GM19438 (cell line): ENCODE measurements at regions not wholly inside any gene's neighbourhood (a gene's known extent, or its start where the extent isn't known, plus 50 kb on each side); places are given as distances from the start of the nearest gene placed in this dataset.

Source experiments
- ATAC-seq: cut with Tn5 transposase; IDR thresholded peaks from one replicate; pipeline ENCODE4 v1.9.1; 2021; ENCODE audit warnings: low read depth; ENCODE audit not compliant: unreplicated experiment

DNA sequence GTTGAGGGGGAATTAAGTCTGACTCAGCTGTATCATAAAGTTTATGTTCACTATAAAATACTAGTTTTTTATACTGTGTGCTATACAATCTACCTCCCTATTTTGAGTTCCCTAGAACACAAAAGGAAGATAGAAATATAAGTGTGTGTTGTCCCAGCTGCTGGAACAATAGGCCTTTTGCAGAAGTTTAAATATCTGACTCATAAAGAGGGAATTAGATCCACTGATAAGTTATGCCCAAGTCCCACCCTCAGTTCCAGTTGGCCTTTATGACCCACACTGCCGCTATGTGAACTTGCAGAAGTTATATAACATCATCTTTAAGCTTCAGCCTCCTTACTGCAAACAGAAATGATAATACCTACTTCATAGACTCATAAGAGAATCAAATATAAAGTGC, 88.5 kb upstream of the DAB2 start:
- ATAC-seq, result no peak

DNA sequence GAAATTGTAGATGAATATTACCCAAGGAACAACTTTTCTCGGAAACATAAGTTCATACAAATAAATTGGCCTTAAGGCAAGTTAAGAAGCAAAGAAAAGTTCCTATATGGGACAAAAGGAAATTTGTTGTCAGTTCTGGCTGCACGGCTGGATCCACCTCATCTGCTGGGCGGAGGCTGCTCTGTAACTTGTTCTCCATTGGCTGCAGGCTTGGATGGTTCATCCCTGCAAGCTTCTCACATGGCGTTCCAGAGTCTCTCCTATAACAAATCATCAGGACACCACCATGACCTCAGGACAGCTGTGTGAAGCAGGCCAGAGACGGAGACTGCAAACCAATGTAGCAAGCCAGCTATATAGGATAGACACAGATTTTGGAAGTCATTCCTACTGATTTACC, 81.4 kb upstream of the DAB2 start:
- no peak for ATAC-seq

DNA sequence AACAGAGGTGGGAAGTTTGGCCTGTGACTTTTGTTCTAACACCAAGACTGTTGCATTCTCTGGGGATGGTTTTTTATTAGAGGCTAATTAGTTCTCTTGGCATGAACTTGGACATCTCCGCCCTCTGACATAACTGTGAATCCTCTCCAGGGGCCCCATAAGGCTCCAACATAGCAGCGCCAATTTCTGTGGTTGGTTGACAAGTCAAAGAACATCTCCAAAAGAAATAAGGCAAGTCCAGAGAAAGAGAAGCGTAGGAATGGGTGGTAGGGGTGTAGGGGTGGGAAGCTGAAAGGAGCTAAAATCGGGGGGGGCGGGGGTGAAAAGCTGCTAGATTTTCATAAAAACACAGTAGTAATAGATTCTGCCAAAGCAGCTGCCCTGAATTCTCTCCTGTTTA, 81.0 kb upstream of the DAB2 start:
- ATAC-seq, result no peak

DNA sequence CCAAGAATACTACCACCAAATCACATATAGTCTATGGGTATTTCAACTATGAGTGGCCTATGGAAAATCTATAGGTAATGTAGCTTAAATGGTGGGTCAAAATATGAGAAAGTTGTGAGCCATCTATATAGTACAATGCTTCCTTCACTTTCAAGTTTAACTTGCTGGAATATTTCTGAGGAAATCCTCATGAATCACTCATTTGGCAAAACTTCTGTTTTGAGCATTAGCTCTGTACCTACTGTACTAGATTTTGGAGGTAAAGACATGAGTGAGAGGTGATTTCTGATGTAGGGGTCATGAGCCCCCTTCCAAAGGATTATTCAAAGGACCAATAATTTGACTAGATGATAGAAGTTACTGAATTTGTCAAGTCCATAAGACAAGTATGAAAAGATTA, 80.6 kb upstream of the DAB2 start:
- no peak for ATAC-seq

DNA sequence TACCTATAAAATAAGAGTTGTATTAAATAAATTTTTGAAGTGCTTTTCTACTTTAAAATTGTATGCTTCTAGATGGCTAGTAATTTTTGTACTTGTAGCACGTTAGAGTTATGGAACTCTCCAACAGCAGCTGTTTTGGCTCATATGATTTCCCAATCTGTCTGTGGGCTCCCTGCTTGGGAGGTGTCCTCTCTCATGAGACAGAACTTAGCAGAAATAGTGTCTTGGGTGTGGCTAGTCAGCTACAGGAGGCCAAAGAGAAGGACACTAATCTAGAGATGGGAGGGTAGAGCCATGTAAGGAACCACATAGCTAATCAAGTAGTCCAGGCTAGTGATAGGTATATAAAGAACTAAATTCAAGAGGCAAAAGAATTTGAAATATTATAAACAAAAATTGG, 78.4 kb upstream of the DAB2 start:
- no peak for ATAC-seq

DNA sequence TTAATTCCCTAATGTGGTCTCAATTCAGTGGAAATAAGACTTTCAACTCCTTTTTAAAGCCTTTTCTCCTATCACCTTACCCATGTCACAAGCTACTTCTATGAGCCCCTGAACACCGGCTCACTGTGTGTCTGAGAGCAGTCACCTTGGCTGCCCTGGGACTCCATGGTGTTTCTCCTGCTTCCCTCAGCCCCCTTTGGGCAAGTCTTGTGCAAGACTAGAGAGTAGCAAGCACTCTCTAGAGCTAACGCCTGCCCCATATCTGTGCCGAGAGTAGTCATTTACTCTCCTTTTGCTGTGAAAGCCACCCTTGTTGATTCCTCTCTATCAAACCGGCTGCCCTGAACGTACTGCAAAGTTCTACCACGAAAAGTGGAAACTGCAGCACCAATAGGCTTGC, 77.9 kb upstream of the DAB2 start:
- ATAC-seq, result no peak

DNA sequence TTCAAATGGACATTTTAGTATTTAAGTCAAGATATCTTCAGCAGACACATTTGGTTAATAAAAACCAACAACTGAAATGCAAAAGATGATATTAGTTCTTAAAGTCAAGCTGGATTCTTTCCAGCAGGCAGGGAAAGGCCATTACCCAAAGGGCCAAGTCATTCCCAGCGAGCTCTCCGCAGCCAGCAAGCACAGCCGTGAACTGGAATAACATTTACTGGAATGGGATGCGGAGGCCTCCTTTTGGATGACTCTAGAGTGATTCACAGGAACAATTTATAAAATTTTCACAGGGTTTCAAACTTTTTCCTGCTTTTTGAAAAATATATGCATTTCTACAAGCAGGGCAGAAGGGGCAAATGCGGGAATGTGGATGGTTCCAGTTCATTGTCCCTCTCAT, 76.6 kb upstream of the DAB2 start:
- no peak for ATAC-seq

DNA sequence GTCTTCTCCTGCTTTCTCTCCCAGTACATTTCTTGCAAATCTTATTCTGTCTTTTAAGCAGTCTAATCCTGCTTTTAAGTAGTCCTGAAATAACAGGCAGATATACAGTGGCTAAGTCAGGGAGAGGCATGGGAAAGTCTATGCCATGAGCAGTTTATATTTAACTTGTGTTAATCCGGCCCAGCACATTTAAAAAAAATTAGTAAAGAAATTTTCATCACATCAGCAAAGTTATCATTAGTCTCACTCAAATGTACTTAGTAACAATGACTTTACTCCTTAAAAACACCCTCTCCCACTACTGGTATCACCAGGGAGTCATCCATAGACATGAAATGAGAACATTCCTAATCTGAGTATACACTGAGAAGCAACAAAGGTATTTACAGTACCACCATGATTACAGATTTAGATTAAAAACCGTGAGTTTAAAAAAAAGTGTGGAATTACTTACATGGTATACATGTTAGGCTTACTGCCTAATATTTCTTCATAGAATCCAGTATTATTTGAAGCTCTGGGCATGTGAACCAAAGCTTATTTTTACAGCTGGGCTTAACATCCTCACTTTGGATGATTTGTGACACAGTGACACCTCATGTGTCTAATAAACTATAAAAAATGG, 75.9 kb upstream of the DAB2 start:
- ATAC-seq, result no peak

DNA sequence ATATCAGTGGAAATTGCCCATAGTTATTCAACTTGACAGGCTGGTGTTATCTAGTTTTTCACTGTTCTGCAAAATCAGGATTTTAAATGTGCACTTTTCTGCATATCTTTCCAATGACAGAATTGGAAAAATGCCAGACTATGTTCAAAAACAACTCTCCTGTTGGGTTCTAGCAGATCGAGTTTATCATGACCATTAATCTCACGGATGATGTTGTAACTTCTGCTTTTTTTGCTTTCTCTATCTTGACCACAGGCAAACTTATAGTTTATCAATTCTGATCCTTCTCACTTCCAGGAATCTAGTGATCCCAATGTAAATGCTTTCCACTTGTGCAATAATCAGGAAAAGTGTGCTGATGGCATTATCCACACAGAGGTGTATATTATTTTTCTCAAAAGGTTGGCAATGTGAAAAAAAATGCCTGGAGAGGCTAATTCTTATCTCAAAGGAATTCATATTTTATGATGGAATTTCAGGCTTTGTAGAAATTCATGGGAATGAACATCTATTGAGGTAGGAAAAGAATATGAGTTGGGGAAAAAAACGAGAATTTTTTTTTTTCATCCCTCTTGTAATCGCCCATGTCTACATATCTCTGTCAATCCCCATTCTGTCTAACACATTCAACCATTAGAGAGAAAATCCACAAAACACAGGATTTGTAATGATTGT, 73.6 kb upstream of the DAB2 start:
- no peak for ATAC-seq

DNA sequence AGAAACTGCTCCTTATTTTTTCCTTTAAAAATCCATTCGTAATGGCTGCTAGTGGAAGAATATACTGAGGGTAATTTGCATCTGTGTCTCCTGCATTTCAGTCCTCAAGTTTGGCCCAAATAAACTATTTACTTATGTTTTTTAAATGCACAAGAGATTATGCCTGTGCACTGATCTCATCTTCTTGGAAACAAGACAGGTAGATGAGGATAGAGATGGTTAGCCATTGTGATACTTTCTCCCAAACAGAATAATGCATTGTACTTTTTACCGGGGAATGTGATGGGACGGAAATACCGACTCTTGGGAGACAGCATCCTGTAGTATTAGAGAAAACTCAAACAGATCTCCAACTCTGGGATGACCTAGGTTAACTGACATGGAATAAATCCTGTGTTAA, 72.5 kb upstream of the DAB2 start:
- no peak for ATAC-seq

DNA sequence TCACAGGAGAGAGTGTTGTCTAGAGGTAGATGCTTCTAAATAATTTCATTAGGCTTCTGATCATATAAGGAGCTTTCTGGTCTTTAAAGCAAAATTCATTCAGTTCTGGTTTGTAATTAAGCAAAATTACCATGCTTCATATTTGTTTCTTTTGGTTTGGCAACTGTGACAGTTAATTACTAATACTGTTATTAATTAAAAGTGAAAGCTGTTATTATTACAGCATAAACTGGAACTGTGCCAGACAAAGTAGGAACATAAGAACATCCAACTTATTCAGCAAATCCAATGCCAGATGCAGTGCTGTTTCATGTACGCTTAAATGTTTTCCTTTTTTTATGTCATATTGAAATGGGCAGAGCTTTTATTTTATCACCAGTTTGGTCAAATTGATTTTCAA, 70.4 kb upstream of the DAB2 start:
- no peak for ATAC-seq

DNA sequence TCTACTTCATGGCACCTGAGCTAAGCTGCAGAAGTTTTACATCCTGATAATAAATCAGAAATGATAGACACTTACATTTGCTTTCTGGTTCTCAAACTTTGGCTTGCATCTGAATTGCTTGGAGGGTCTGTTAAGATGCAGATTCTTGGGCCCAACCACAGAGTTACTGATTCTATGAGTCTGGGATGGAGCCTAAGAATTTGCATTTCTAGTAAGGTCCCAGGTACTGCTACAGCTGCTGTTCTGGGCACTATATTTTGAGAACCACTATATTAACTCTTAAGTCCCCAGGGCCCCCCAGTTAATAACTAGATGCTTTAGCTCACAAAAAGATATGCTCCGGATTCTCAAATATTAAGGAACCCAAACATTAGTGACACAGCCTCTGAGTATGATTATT, 69.8 kb upstream of the DAB2 start:
- ATAC-seq, result no peak

DNA sequence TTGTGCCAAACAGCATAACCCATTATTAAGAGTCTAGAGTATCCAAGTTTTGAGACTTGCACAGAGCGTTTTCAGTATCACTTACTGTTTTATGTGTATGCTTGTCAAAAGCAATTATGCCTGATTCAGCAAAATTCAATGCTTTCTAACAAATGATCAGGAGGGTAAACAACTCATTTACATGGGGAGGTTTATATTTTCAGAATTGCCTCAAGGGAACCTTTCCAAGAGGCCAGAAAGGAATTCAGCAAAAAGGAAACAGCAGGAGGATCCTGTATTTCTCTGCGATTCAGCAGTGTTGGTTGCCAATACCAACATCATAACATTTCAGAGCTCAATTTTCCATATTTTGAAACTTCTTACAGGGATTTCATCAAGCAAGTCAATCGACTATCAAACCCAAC, 69.3 kb upstream of the DAB2 start:
- ATAC-seq, result no peak

DNA sequence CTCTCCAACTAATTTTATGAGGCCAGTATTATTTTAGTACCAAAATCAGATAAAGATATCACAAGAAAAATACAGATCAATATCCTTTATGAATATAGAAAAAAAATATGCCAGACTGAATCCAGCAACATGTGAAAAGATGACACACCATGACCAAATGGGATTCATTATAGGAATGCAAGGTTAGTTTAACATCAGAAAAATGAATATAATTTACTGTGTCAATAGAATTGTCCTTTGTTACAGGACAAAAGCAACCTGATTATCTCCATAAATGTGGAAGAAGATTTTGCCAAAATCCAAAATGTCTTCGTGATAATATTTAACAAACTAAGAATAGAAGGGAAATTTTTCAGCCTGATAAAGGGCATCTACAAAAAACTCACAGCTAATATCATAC, 66.4 kb upstream of the DAB2 start:
- no peak for ATAC-seq

DNA sequence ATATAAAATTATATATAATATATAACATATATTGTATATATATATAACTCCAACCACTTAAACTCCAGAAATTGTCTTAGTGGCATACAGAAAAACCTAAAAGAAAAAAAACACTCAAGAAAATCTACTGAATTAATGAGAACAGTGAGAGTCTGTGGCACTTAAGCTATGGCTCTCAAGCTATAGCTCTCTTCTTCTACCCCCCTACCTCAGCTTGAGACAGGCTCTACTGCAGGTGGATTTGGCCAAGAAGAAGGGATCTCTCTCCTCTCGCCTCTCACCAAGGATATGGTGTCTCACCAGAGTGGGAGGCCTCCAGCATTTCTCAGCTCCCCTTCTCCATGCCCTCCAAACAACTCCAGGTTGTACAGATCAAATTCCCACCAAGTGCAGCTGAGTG, 64.5 kb upstream of the DAB2 start:
- ATAC-seq, result no peak

DNA sequence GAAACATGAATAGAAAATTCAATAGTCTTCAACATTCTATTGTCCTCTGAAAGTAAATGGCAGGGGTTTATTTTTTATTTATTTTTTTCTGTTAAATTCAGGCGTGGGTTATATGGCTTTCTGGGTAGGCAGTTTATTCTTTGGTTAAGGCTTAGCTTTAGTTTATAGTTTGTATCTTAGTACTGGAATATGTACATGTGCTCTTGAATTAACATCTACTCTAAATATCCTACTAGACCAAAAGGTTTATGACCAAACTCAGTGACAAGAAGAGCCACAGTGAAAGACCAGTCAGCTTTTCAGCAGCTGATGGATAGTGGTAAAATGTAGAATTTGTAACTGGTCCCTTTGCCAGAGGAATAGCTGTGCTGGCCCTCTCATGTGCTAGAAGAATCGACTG, 62.0 kb upstream of the DAB2 start:
- ATAC-seq, result no peak

DNA sequence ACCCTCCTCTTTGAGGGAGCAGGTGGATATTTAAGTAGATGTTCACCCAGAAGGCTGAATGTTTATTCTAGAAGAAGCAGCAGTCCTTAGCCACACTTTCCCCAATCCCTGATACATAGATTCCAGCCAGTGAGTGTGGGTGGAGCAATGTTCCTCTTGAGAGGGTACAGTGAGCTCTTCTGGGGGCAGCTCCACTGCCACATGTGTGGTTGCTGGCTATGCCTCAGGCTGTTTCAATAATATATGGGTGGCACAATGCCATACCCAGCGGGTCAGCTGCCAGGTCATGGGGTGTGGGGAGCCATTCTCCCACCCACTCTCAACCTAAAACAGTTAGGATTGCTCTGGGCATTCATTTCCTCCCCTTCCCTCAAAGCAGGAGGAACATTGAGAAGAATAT, 61.6 kb upstream of the DAB2 start:
- ATAC-seq, result no peak

DNA sequence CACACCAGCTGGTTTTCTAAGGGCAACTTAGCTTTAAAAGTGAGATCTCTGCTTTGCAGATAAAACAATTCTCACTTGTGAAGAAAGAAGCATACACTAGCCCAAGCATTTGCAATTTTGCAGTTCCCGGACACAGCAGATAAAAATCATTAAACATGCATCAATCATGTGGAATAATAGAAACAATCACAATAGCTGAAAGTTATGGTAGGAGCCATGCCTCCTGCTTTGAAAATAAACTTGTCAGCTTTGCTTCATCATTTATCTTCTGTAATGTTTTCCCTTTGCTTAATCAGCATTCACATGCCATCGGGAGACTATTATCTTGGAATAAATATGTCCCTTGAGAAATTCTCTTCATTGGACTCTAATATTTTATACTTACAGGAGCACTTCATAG, 60.3 kb upstream of the DAB2 start:
- ATAC-seq, result no peak

DNA sequence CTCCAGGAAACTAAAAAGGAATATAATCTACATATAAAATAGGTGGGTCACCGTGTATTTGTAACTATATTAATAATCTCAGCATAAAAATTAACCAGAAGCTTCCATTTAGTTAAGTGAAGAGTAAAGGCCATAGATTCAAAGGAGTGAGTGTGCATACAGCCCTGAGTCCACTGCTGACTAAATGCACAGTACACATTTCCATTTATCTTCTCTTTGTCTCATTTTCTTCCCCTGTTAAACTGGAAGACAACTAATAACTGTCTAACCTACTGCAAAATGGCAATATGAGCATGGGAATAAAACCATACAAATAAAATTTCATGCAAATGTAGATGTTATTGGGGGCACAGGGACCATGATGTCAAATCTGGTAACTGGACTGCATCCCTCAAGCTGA, 59.9 kb upstream of the DAB2 start:
- no peak for ATAC-seq

DNA sequence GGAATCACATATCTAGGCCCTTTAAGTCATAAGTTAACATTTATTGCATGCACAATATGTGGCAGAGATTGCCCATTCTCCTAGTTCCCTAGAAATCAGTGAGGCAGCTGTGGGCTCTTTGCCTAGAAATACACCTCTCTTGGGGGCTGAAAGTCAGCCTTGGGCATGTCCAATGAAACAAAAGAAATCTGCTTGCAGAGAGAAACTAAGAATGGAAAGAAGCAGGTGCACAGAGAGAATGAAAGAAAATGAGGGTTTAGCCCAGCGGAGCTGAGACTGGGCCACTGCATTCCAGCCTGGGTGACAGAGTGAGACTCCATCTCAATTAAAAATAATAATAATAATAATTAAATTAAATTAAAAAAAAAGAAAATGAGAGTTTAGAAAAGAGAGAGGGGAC, 57.3 kb upstream of the DAB2 start:
- ATAC-seq, result no peak

DNA sequence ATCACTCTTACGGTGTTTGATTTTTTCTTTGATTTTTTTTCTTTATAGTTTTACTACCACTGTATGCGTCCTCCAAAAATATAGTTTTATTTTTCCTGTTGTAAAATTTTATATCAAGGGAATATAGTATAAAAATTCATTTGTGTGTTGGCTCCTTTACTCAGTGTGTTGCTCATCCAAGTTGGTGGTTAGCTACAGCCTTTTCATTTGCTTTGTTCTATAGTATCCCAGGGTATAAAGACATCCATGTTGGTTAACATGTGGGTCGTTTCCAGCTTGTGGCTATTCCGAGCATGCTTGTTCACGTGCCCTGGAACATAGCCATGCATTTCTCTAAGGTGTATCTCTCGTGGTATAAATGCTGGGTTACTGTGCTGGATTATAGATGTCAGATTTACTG, 54.8 kb upstream of the DAB2 start:
- ATAC-seq, result no peak

DNA sequence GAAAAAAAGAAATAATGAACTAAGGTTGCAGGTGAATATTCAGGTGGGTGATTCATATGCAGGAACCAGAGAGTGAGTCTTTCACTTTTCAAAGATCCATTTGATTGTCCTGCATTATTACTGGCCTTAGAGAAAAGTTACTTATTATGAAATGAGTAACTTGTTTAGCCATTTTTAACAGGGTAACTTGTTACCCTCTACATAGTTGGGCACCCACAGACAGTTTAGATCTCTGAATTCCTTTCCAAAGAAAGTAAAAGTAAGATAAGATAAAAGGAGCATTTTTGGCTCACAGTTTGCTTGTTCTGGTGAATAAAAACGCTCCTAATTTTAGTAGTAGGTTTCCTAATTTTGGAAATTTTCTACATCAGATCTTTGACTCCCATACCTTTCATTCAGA, 54.1 kb upstream of the DAB2 start:
- ATAC-seq, result no peak

DNA sequence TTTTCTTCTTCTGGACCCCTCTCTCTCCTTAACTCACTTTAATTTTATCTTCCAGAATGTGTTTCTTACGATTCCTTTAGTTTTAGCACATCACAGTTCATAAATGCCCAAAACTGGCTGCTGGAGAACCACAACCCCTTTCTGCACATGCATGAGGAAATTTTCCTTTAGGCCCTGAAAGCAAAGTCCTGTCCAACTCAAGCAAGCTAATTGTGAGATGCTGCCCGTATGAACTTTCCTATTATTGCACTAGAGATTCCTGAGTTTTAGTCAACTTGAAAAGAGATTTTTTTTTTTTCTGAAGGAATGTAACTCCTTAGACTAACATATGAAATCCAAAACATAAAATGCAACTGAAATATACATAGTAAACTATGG, 52.1 kb upstream of the DAB2 start:
- no peak for ATAC-seq
